ENCODE measurements at regions not wholly inside any gene's neighbourhood (a gene's known extent, or its start where the extent isn't known, plus 50 kb on each side); places are given as distances from the start of the nearest gene placed in this dataset.
"Not testable (repeated sequence)": the region's sequence is repeated elsewhere in the genome, so short reads cannot be mapped to it uniquely, and the experiment has no call there.

GRCh38 chr14:43406931-43407330 is 1100.2 kb downstream of the FSCB start:
- Histone ChIP-seq H3K9ac (ENCODE audit: low read length) (no peak overlapping the region), H3K27ac (ENCODE audit: low read length, poor library complexity, severe bottlenecking) (no peak overlapping the region), H3K4me1 (ENCODE audit: control insufficient read depth, insufficient read depth, low read depth, low read length) (no peaks in the 10 kb centered on the region), H3K9me3 (ENCODE audit: control insufficient read depth, low read length) (peaks cover 8% of the 10 kb centered on the region), H3K27me3 (ENCODE audit: control insufficient read depth in 1 of 2, insufficient read depth in 1 of 2, low read length in 2 of 2) (no peaks in the 10 kb centered on the region), H2BK120ac (ENCODE audit: low read depth, low read length) (no peak overlapping the region), H2BK15ac (ENCODE audit: low read depth, poor library complexity, severe bottlenecking) (no peak overlapping the region), H3K4me3 (ENCODE audit: insufficient read depth in 1 of 2, low read depth in 1 of 2, low read length in 2 of 2) (no peak overlapping the region), H4K8ac (ENCODE audit: low read length) (no peak overlapping the region), H4K91ac (ENCODE audit: low read length) (no peak overlapping the region), H2BK12ac (ENCODE audit: low read length in 2 of 2) (no peak overlapping the region), H3K18ac (ENCODE audit: low read depth in 1 of 2, low read length in 2 of 2) (no peak overlapping the region), H3K4me2 (ENCODE audit: low read length, poor library complexity, severe bottlenecking) (no peak overlapping the region), H3K36me3 (ENCODE audit: control insufficient read depth in 1 of 2, insufficient read depth in 2 of 2, low read depth in 1 of 2, low read length in 2 of 2) (no peaks in the 10 kb centered on the region), H2BK5ac (ENCODE audit: low read depth, low read length, poor library complexity, severe bottlenecking) (no peak overlapping the region), H2AK5ac (ENCODE audit: low read length, severe bottlenecking) (no peak overlapping the region), H3K79me1 (replicated peaks; ENCODE audit: low read length, poor library complexity, severe bottlenecking) (no peaks in the 10 kb centered on the region), H2AFZ (ENCODE audit: low read depth, low read length) (no peak overlapping the region), H3K14ac (ENCODE audit: low read length in 2 of 2) (no peak overlapping the region), H3K23ac (ENCODE audit: low read length in 2 of 2) (no peak overlapping the region), H3K4ac (ENCODE audit: low read depth in 1 of 2, low read length in 2 of 2) (no peak overlapping the region)
- DNase-seq, result no peak

GRCh38 chr14:43399289-43399688 is 1107.8 kb downstream of the FSCB start:
- no peak overlapping the region for H3K4me3 ChIP-seq (ENCODE audit: insufficient read depth in 1 of 2, low read depth in 1 of 2, low read length in 2 of 2)
- H3K79me1 ChIP-seq (replicated peaks; ENCODE audit: low read length, poor library complexity, severe bottlenecking), result no peaks in the 10 kb centered on the region
- H3K9me3 ChIP-seq (ENCODE audit: control insufficient read depth, low read length), result peaks cover 3% of the 10 kb centered on the region
- H4K8ac ChIP-seq (ENCODE audit: low read length), result no peak overlapping the region
- H3K23ac ChIP-seq (ENCODE audit: low read length in 2 of 2), result no peak overlapping the region
- no peak for DNase-seq
- H3K4me1 ChIP-seq (ENCODE audit: control insufficient read depth, insufficient read depth, low read depth, low read length), result no peaks in the 10 kb centered on the region
- WGBS, result no CpG with 5 or more reads among the region's 1 CpG
- H2BK12ac ChIP-seq (ENCODE audit: low read length in 2 of 2), result no peak overlapping the region
- H2BK5ac ChIP-seq (ENCODE audit: low read depth, low read length, poor library complexity, severe bottlenecking), result no peak overlapping the region
- no peak overlapping the region for H3K4ac ChIP-seq (ENCODE audit: low read depth in 1 of 2, low read length in 2 of 2)
- no peak overlapping the region for H3K27ac ChIP-seq (ENCODE audit: low read length, poor library complexity, severe bottlenecking)
- no peak overlapping the region for H2AFZ ChIP-seq (ENCODE audit: low read depth, low read length)
- H3K18ac ChIP-seq (ENCODE audit: low read depth in 1 of 2, low read length in 2 of 2), result no peak overlapping the region
- H3K36me3 ChIP-seq (ENCODE audit: control insufficient read depth in 1 of 2, insufficient read depth in 2 of 2, low read depth in 1 of 2, low read length in 2 of 2), result no peaks in the 10 kb centered on the region
- H4K91ac ChIP-seq (ENCODE audit: low read length), result no peak overlapping the region
- H3K27me3 ChIP-seq (ENCODE audit: control insufficient read depth in 1 of 2, insufficient read depth in 1 of 2, low read length in 2 of 2), result no peaks in the 10 kb centered on the region
- H2AK5ac ChIP-seq (ENCODE audit: low read length, severe bottlenecking), result no peak overlapping the region
- H2BK120ac ChIP-seq (ENCODE audit: low read depth, low read length), result no peak overlapping the region
- H2BK15ac ChIP-seq (ENCODE audit: low read depth, poor library complexity, severe bottlenecking), result no peak overlapping the region
- no peak overlapping the region for H3K4me2 ChIP-seq (ENCODE audit: low read length, poor library complexity, severe bottlenecking)
- no peak overlapping the region for H3K9ac ChIP-seq (ENCODE audit: low read length)
- no peak overlapping the region for H3K14ac ChIP-seq (ENCODE audit: low read length in 2 of 2)

GRCh38 chr14:43370565-43370896 is 1136.6 kb downstream of the FSCB start:
- not testable (repeated sequence) for H4K91ac ChIP-seq (ENCODE audit: low read length); H3K14ac ChIP-seq (ENCODE audit: low read length in 2 of 2); H3K27me3 ChIP-seq (ENCODE audit: control insufficient read depth in 1 of 2, insufficient read depth in 1 of 2, low read length in 2 of 2); H2BK12ac ChIP-seq (ENCODE audit: low read length in 2 of 2); H3K23ac ChIP-seq (ENCODE audit: low read length in 2 of 2); H3K79me1 ChIP-seq (replicated peaks; ENCODE audit: low read length, poor library complexity, severe bottlenecking); H3K18ac ChIP-seq (ENCODE audit: low read depth in 1 of 2, low read length in 2 of 2); H3K4me1 ChIP-seq (ENCODE audit: control insufficient read depth, insufficient read depth, low read depth, low read length); H3K4me3 ChIP-seq (ENCODE audit: insufficient read depth in 1 of 2, low read depth in 1 of 2, low read length in 2 of 2); H3K9ac ChIP-seq (ENCODE audit: low read length); H4K8ac ChIP-seq (ENCODE audit: low read length); H3K4ac ChIP-seq (ENCODE audit: low read depth in 1 of 2, low read length in 2 of 2); H2BK120ac ChIP-seq (ENCODE audit: low read depth, low read length); H3K27ac ChIP-seq (ENCODE audit: low read length, poor library complexity, severe bottlenecking); H2AFZ ChIP-seq (ENCODE audit: low read depth, low read length); H2BK5ac ChIP-seq (ENCODE audit: low read depth, low read length, poor library complexity, severe bottlenecking); H2AK5ac ChIP-seq (ENCODE audit: low read length, severe bottlenecking); H3K4me2 ChIP-seq (ENCODE audit: low read length, poor library complexity, severe bottlenecking); DNase-seq; H3K36me3 ChIP-seq (ENCODE audit: control insufficient read depth in 1 of 2, insufficient read depth in 2 of 2, low read depth in 1 of 2, low read length in 2 of 2); H2BK15ac ChIP-seq (ENCODE audit: low read depth, poor library complexity, severe bottlenecking); H3K9me3 ChIP-seq (ENCODE audit: control insufficient read depth, low read length)
- 83% methylated on average over 7 of the region's 8 CpGs for WGBS

GRCh38 chr14:43369710-43370564 is 1137.1 kb downstream of the FSCB start:
- H3K23ac ChIP-seq (ENCODE audit: low read length in 2 of 2), result no peak overlapping the region

More at GRCh38 chr14:43369710-43370564, 1137.1 kb downstream of the FSCB start:
- no peaks in the 10 kb centered on the region for H3K79me1 ChIP-seq (replicated peaks; ENCODE audit: low read length, poor library complexity, severe bottlenecking)
- no peak overlapping the region for H4K91ac ChIP-seq (ENCODE audit: low read length)
- no peak overlapping the region for H2BK120ac ChIP-seq (ENCODE audit: low read depth, low read length)
- no peak overlapping the region for H3K4me3 ChIP-seq (ENCODE audit: insufficient read depth in 1 of 2, low read depth in 1 of 2, low read length in 2 of 2)
- H3K4me1 ChIP-seq (ENCODE audit: control insufficient read depth, insufficient read depth, low read depth, low read length), result no peaks in the 10 kb centered on the region
- H4K8ac ChIP-seq (ENCODE audit: low read length), result no peak overlapping the region
- no peak overlapping the region for H2BK15ac ChIP-seq (ENCODE audit: low read depth, poor library complexity, severe bottlenecking)
- H3K9me3 ChIP-seq (ENCODE audit: control insufficient read depth, low read length), result no peaks in the 10 kb centered on the region
- H3K4me2 ChIP-seq (ENCODE audit: low read length, poor library complexity, severe bottlenecking), result no peak overlapping the region
- no peak overlapping the region for H2BK12ac ChIP-seq (ENCODE audit: low read length in 2 of 2)
- H3K36me3 ChIP-seq (ENCODE audit: control insufficient read depth in 1 of 2, insufficient read depth in 2 of 2, low read depth in 1 of 2, low read length in 2 of 2), result no peaks in the 10 kb centered on the region
- H3K18ac ChIP-seq (ENCODE audit: low read depth in 1 of 2, low read length in 2 of 2), result no peak overlapping the region
- DNase-seq, result no peak
- no peak overlapping the region for H3K14ac ChIP-seq (ENCODE audit: low read length in 2 of 2)
- H2AK5ac ChIP-seq (ENCODE audit: low read length, severe bottlenecking), result no peak overlapping the region
- no peaks in the 10 kb centered on the region for H3K27me3 ChIP-seq (ENCODE audit: control insufficient read depth in 1 of 2, insufficient read depth in 1 of 2, low read length in 2 of 2)
- H2AFZ ChIP-seq (ENCODE audit: low read depth, low read length), result no peak overlapping the region
- WGBS, result 95% methylated on average over 19 of the region's 21 CpGs
- H2BK5ac ChIP-seq (ENCODE audit: low read depth, low read length, poor library complexity, severe bottlenecking), result no peak overlapping the region
- no peak overlapping the region for H3K9ac ChIP-seq (ENCODE audit: low read length)
- H3K4ac ChIP-seq (ENCODE audit: low read depth in 1 of 2, low read length in 2 of 2), result no peak overlapping the region
- no peak overlapping the region for H3K27ac ChIP-seq (ENCODE audit: low read length, poor library complexity, severe bottlenecking)

Data from mesenchymal stem cell (in vitro differentiated cells and primary cell).